BJ (cell line): ENCODE measurements at regions not wholly inside any gene's neighbourhood (a gene's known extent, or its start where the extent isn't known, plus 50 kb on each side); places are given as distances from the start of the nearest gene placed in this dataset.

Experiments used
- CTCF ChIA-PET: fragments of 350-600 bp; formaldehyde crosslinking; extraction: SDS; loops from one replicate; lab custom pipeline; 2021; ENCODE audit warnings: antibody characterized with exemption, inconsistent platforms; lab: Yijun Ruan, JAX
- POLR2A ChIA-PET: fragments of 300-600 bp; sonication (Branson Sonifier 250); formaldehyde crosslinking; extraction: SDS; loops from one replicate; lab custom pipeline; 2021; ENCODE audit warnings: antibody characterized with exemption; lab: Charles Lee
- DNase-seq: peaks from one replicate; pipeline ENCODE4 v3.0.0-alpha.2; 2011; ENCODE audit warnings: low read depth
- H3K27me3 ChIP-seq: 2 replicates; pipeline ENCODE4 v1.6.0; 2011; ENCODE audit warnings: low read length; ENCODE audit not compliant: control insufficient read depth, insufficient read depth
- H3K36me3 ChIP-seq: 2 replicates; pipeline ENCODE4 v1.5.1; 2011; ENCODE audit warnings: low read length; ENCODE audit not compliant: control insufficient read depth, insufficient read depth
- H3K4me3 ChIP-seq: 2 replicates; pipeline ENCODE4 v1.5.1; 2011; ENCODE audit warnings: low read depth, mild to moderate bottlenecking, control low read depth, low read length
- TF ChIP-seq, protein P1 (sequence below): IDR thresholded peaks from 2 replicates; pipeline ENCODE4 v1.5.1; 2011; ENCODE audit warnings: low read depth, mild to moderate bottlenecking, control low read depth, inconsistent platforms, low read length, moderate library complexity; ENCODE audit not compliant: insufficient read depth

DNA sequence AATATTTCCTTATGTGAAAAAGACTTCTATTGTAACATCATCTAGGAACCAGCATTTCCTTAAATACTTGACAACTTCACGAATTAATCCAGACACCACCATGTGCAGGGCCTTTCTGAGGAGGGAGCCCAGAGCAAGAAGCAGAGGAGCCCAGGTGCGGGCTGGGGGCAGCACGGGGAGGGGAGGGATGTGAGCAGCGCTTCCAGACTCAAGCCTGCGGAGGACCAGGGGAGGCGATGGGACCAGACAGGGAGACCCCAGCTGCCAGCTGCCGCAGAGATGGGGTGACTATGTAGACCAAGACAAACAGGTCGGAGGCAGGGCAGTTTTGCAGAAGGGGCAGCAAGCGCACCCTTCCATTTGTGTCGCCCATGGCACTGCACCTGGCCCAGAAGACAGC lies 596.1 kb downstream of the IRX1 start:
- CTCF ChIA-PET: no interaction called here
- DNase-seq: no peak
- TF ChIP-seq, protein P1, sequence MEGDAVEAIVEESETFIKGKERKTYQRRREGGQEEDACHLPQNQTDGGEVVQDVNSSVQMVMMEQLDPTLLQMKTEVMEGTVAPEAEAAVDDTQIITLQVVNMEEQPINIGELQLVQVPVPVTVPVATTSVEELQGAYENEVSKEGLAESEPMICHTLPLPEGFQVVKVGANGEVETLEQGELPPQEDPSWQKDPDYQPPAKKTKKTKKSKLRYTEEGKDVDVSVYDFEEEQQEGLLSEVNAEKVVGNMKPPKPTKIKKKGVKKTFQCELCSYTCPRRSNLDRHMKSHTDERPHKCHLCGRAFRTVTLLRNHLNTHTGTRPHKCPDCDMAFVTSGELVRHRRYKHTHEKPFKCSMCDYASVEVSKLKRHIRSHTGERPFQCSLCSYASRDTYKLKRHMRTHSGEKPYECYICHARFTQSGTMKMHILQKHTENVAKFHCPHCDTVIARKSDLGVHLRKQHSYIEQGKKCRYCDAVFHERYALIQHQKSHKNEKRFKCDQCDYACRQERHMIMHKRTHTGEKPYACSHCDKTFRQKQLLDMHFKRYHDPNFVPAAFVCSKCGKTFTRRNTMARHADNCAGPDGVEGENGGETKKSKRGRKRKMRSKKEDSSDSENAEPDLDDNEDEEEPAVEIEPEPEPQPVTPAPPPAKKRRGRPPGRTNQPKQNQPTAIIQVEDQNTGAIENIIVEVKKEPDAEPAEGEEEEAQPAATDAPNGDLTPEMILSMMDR: no peak
- POLR2A ChIA-PET: no interaction called here
- Histone ChIP-seq H3K36me3 (no peaks in the 10 kb centered on the region), H3K4me3 (no peak overlapping the region), H3K27me3 (no peaks in the 10 kb centered on the region)

DNA sequence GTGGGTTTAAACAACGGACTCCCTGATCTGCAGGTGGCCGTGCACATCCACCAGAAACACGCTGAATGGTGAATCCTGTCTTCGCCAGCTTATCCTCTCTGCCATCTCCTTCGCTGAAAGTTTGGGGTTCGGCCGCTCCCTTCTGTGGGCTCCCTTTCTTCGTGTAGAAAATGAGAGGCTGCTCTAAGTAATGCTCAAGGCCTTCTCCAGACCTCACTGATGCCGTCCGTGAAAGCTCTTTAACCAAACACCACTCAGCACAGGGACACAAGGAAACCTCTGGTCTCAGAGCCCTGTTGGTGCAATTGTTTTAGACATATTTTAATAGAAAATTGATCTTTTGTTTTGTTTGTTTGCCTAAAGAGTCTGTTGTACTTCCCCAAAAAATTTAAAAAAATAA lies 596.5 kb downstream of the IRX1 start:
- Histone ChIP-seq H3K4me3 (no peak overlapping the region), H3K36me3 (no peaks in the 10 kb centered on the region), H3K27me3 (no peaks in the 10 kb centered on the region)
- TF ChIP-seq, protein P1: no peak
- ChIA-PET POLR2A (no interaction called here), CTCF (no interaction called here)
- no peak for DNase-seq

DNA sequence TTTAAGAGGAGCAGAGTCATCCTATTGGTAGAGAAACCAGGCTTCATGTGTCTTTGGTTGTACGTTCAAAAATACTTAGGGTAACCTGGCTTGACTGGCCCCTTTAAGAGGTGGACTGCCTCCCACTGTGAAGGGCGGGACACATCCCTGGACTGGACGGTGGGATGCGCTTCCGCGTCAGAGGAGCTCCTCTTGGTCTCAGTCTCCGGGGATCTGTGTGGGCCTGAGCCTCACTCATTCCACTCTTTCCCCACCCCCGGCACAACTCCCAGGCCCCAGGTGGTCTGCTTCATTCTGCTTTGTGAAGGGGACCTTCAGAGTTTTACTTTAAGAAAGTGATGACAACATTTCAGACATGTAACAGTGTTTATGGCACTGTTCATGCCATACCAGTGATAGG lies 601.1 kb downstream of the IRX1 start:
- TF ChIP-seq, protein P1: no peak
- no peaks in the 10 kb centered on the region for H3K36me3 ChIP-seq
- H3K4me3 ChIP-seq: no peak overlapping the region
- no peak for DNase-seq
- ChIA-PET POLR2A (no interaction called here), CTCF (no interaction called here)
- no peaks in the 10 kb centered on the region for H3K27me3 ChIP-seq

DNA sequence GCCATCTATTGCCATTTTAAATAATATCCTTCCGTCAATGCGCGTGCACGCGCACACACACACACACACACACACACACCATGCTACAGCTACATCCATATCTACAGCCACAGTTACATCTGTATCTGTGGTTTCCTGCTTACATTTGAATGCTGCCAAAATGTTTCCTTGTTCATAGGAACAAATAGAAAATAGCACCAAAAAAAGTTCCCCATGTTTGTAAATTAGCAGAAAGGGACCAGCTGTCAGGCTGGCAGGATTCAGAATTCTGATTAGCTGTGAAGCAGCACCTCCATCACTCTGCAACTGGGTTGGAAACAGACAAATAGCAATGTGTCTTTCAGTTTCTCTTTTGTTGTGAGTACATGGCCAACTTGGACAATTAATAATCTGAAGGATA lies 601.5 kb downstream of the IRX1 start:
- no peak overlapping the region for H3K4me3 ChIP-seq
- DNase-seq: no peak
- H3K27me3 ChIP-seq: no peaks in the 10 kb centered on the region
- TF ChIP-seq, protein P1: no peak
- H3K36me3 ChIP-seq: no peaks in the 10 kb centered on the region
- POLR2A ChIA-PET: no interaction called here
- CTCF ChIA-PET: no interaction called here

DNA sequence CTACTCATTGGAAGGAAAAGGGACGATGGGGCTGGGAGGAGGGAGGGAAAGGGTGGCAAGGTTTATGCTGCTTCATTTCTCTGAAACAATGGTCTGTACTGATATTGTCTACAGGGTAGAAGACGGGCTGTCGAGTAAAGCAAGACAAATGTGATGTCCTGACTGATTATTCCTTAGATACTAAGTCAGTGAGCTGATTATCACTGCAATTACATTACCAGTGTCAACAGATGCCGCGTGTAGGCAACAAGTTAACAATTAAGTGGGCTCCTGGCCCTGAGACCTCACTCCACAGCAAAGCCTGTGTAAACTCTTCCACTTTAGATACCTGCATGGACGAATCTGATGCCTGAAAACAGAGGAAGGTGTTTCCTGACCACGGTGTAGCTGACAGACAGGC lies 602.8 kb downstream of the IRX1 start:
- no peak for DNase-seq
- ChIA-PET POLR2A (no interaction called here), CTCF (no interaction called here)
- no peaks in the 10 kb centered on the region for H3K36me3 ChIP-seq
- no peak overlapping the region for H3K4me3 ChIP-seq
- no peaks in the 10 kb centered on the region for H3K27me3 ChIP-seq
- TF ChIP-seq, protein P1: no peak
